HFFc6 (cell line): ENCODE measurements at regions not wholly inside any gene's neighbourhood (a gene's known extent, or its start where the extent isn't known, plus 50 kb on each side); places are given as distances from the start of the nearest gene placed in this dataset.

ENCODE experiments used
- DNase-seq: peaks from one replicate; pipeline ENCODE4 v3.0.0-alpha.2; 2018
- H3K27ac Mint-ChIP-seq: 2 replicates; pipeline ENCODE4 v1.8.0; 2020; ENCODE audit warnings: mild to moderate bottlenecking, mixed read lengths
- H3K27me3 Mint-ChIP-seq: 2 replicates; pipeline ENCODE4 v1.8.0; 2021; ENCODE audit warnings: mild to moderate bottlenecking, moderate library complexity, mixed read lengths; ENCODE audit not compliant: insufficient read depth
- H3K36me3 Mint-ChIP-seq: 2 replicates; pipeline ENCODE4 v1.8.0; 2021; ENCODE audit warnings: low read depth, mixed read lengths
- H3K4me1 Mint-ChIP-seq: 2 replicates; pipeline ENCODE4 v1.8.0; 2020; ENCODE audit warnings: low read depth, mixed read lengths
- H3K4me3 Mint-ChIP-seq: 2 replicates; pipeline ENCODE4 v1.8.0; 2020; ENCODE audit warnings: mild to moderate bottlenecking, moderate library complexity, mixed read lengths
- H3K9me3 Mint-ChIP-seq: 2 replicates; pipeline ENCODE4 v1.8.0; 2020; ENCODE audit warnings: mild to moderate bottlenecking, mixed read lengths
- CTCF ChIP-seq: fragments of 200-600 bp; sonication (generic); IDR thresholded peaks from 2 replicates; pipeline ENCODE4 v1.5.0; 2021; ENCODE audit warnings: antibody characterized with exemption, mild to moderate bottlenecking

- H3K27me3 Mint-ChIP-seq: no peaks in the 10 kb centered on the region
- peaks cover 53% of the 10 kb centered on the region for H3K4me1 Mint-ChIP-seq
- no peaks in the 10 kb centered on the region for H3K9me3 Mint-ChIP-seq
- no peak overlapping the region for H3K4me3 Mint-ChIP-seq
- TF ChIP-seq CTCF: no peak
- no peak for DNase-seq
- no peaks in the 10 kb centered on the region for H3K36me3 Mint-ChIP-seq
- H3K27ac Mint-ChIP-seq: no peak overlapping the region
Measured at GRCh38 chr13:78185700-78186099, 267.1 kb upstream of the EDNRB start.

- no peak for DNase-seq
Measured at GRCh38 chr13:78183732-78184131, 265.1 kb upstream of the EDNRB start.

GRCh38 chr13:78182813-78183212, 264.2 kb upstream of the EDNRB start:
- Mint-ChIP-seq H3K4me3 (no peak overlapping the region), H3K4me1 (peaks cover 44% of the 10 kb centered on the region), H3K36me3 (no peaks in the 10 kb centered on the region), H3K27me3 (peaks cover 2% of the 10 kb centered on the region; the same call in 1 of the 2 replicates), H3K9me3 (no peaks in the 10 kb centered on the region), H3K27ac (no peak overlapping the region)
- TF ChIP-seq CTCF: no peak
- DNase-seq: no peak

More at GRCh38 chr13:78183732-78184131, 265.1 kb upstream of the EDNRB start:
- peaks cover 2% of the 10 kb centered on the region; the same call in 1 of the 2 replicates for H3K27me3 Mint-ChIP-seq
- H3K4me1 Mint-ChIP-seq: peaks cover 44% of the 10 kb centered on the region
- TF ChIP-seq CTCF: no peak
- H3K4me3 Mint-ChIP-seq: no peak overlapping the region
- H3K9me3 Mint-ChIP-seq: no peaks in the 10 kb centered on the region
- no peaks in the 10 kb centered on the region for H3K36me3 Mint-ChIP-seq
- peak overlapping the region; percentile 46; the same call in 1 of the 2 replicates for H3K27ac Mint-ChIP-seq

GRCh38 chr13:78177306-78177705, 258.7 kb upstream of the EDNRB start:
- H3K27me3 Mint-ChIP-seq: peaks cover 2% of the 10 kb centered on the region; the same call in 1 of the 2 replicates
- H3K4me1 Mint-ChIP-seq: peaks cover 20% of the 10 kb centered on the region
- no peak for DNase-seq
- no peak for TF ChIP-seq CTCF
- no peak overlapping the region for H3K4me3 Mint-ChIP-seq
- no peaks in the 10 kb centered on the region for H3K36me3 Mint-ChIP-seq
- H3K27ac Mint-ChIP-seq: no peak overlapping the region
- H3K9me3 Mint-ChIP-seq: no peaks in the 10 kb centered on the region

- no peak overlapping the region for H3K4me3 Mint-ChIP-seq
- H3K27me3 Mint-ChIP-seq: peaks cover 2% of the 10 kb centered on the region; the same call in 1 of the 2 replicates
- peaks cover 15% of the 10 kb centered on the region for H3K4me1 Mint-ChIP-seq
- H3K27ac Mint-ChIP-seq: no peak overlapping the region
- H3K36me3 Mint-ChIP-seq: no peaks in the 10 kb centered on the region
- no peaks in the 10 kb centered on the region for H3K9me3 Mint-ChIP-seq
- no peak for DNase-seq
- TF ChIP-seq CTCF: no peak
Measured at GRCh38 chr13:78176880-78177279, 258.2 kb upstream of the EDNRB start.

- H3K27me3 Mint-ChIP-seq: no peaks in the 10 kb centered on the region
- no peak for TF ChIP-seq CTCF
- no peaks in the 10 kb centered on the region for H3K36me3 Mint-ChIP-seq
- H3K4me3 Mint-ChIP-seq: no peak overlapping the region
- H3K4me1 Mint-ChIP-seq: no peaks in the 10 kb centered on the region
- peaks cover 12% of the 10 kb centered on the region for H3K9me3 Mint-ChIP-seq
- DNase-seq: no peak
- H3K27ac Mint-ChIP-seq: no peak overlapping the region
Measured at GRCh38 chr13:78169386-78169785, 250.8 kb upstream of the EDNRB start.
